H1 (cell line): ENCODE measurements at regions not wholly inside any gene's neighbourhood (a gene's known extent, or its start where the extent isn't known, plus 50 kb on each side); places are given as distances from the start of the nearest gene placed in this dataset.

ENCODE experiments used
- CTCF ChIA-PET: fragments of 300-600 bp; sonication (Branson Sonifier 250); formaldehyde crosslinking; loops from one replicate; lab custom pipeline; 2021; ENCODE audit not compliant: partially characterized antibody; lab: Charles Lee
- POLR2A ChIA-PET: fragments of 300-600 bp; sonication (Branson Sonifier 250); formaldehyde crosslinking; loops from one replicate; lab custom pipeline; 2021; ENCODE audit warnings: inconsistent platforms; ENCODE audit not compliant: partially characterized antibody; lab: Charles Lee
- DNase-seq, 2 experiments: peaks; one replicate each; pipeline versions ENCODE4 v3.0.0 to v3.0.0-alpha.2; 2010 to 2022; ENCODE audit warnings: low spot score in 2 of 2, low read depth in 1 of 2, mixed read lengths in 1 of 2
- FAIRE-seq: peaks from 2 replicates; lab custom pipeline; 2011; peaks lifted over from hg19 to GRCh38; lab: Jason Lieb, UNC
- H2AFZ ChIP-seq: 2 replicates; pipeline ENCODE4 v1.8.1; 2012; ENCODE audit warnings: low read length, inconsistent platforms
- H2AK5ac ChIP-seq: 2 replicates; pipeline ENCODE4 v1.6.1; 2013; ENCODE audit warnings: low read depth, low read length
- H2BK120ac ChIP-seq: replicated peaks from 2 replicates; pipeline ENCODE3; 2013; ENCODE audit warnings: low read depth, low read length, inconsistent platforms
- H2BK12ac ChIP-seq: 2 replicates; pipeline ENCODE4 v1.6.1; 2013; ENCODE audit warnings: low read depth, low read length
- H2BK15ac ChIP-seq: 2 replicates; pipeline ENCODE4 v1.6.1; 2013; ENCODE audit warnings: low read length
- H2BK20ac ChIP-seq: 2 replicates; pipeline ENCODE4 v1.6.1; 2013; ENCODE audit warnings: low read length
- H2BK5ac ChIP-seq: 2 replicates; pipeline ENCODE4 v1.6.1; 2013; ENCODE audit warnings: low read depth, low read length
- H3K14ac ChIP-seq: 2 replicates; pipeline ENCODE4 v1.6.1; 2013; ENCODE audit warnings: inconsistent platforms; ENCODE audit not compliant: insufficient read length
- H3K18ac ChIP-seq: 2 replicates; pipeline ENCODE4 v1.6.1; 2013; ENCODE audit warnings: low read length; ENCODE audit errors: extremely low read depth
- H3K23ac ChIP-seq: 2 replicates; pipeline ENCODE4 v1.6.1; 2013; ENCODE audit warnings: inconsistent platforms; ENCODE audit not compliant: insufficient read length
- H3K23me2 ChIP-seq: 2 replicates; pipeline ENCODE4 v1.6.1; 2013; ENCODE audit warnings: low read depth, low read length
- H3K27ac ChIP-seq: 2 replicates; pipeline ENCODE4 v1.6.1; 2011; ENCODE audit warnings: low read depth, low read length, inconsistent platforms
- H3K27me3 ChIP-seq, 4 experiments: replicated peaks in 1 of 4; 1 replicate in 1 of 4; 2 replicates in 3 of 4; pipeline versions ENCODE4 v1.6.1 to v1.8.1; 2011 to 2013; ENCODE audit warnings: low read length in 3 of 4, mild to moderate bottlenecking in 3 of 4, inconsistent platforms in 2 of 4, mixed read lengths in 2 of 4, moderate library complexity in 1 of 4; ENCODE audit not compliant: control insufficient read depth in 3 of 4, insufficient read depth in 3 of 4; ENCODE audit errors: extremely low read depth in 1 of 4
- H3K36me3 ChIP-seq, 4 experiments: 2 replicates each; pipeline versions ENCODE4 v1.6.1 to v1.8.1; 2011 to 2013; ENCODE audit warnings: mild to moderate bottlenecking in 4 of 4, low read length in 3 of 4, moderate library complexity in 2 of 4, control low read depth in 1 of 4, inconsistent platforms in 1 of 4; ENCODE audit not compliant: insufficient read depth in 4 of 4, control insufficient read depth in 2 of 4
- H3K4ac ChIP-seq: replicated peaks from 2 replicates; pipeline ENCODE3; 2013; ENCODE audit warnings: low read length, low read depth, mixed read lengths, inconsistent platforms; ENCODE audit not compliant: insufficient read length
- H3K4me1 ChIP-seq, 4 experiments: replicated peaks in 1 of 4; 1 replicate in 1 of 4; 2 replicates in 3 of 4; pipeline versions ENCODE4 v1.6.1 to v1.8.1; 2011 to 2013; ENCODE audit warnings: low read length in 3 of 4, inconsistent platforms in 2 of 4, mixed read lengths in 1 of 4; ENCODE audit not compliant: insufficient read depth in 4 of 4, control insufficient read depth in 3 of 4
- H3K4me2 ChIP-seq, 2 experiments: 2 replicates each; pipeline versions ENCODE4 v1.6.1 to v1.8.1; 2011 to 2013; ENCODE audit warnings: low read depth in 2 of 2, low read length in 2 of 2, control low read depth in 1 of 2, inconsistent platforms in 1 of 2, mild to moderate bottlenecking in 1 of 2; ENCODE audit not compliant: insufficient read depth in 1 of 2
- H3K4me3 ChIP-seq, 4 experiments: fragments of 200-600, 300-600 bp in 1 of 4; sonication (generic), shearing (Covaris generic), sonication (Bioruptor Twin) in 1 of 4; 2 replicates each; pipeline versions ENCODE4 v1.5.1 to v1.8.1; 2011 to 2016; ENCODE audit warnings: low read length in 4 of 4, low read depth in 3 of 4, control low read depth in 2 of 4, inconsistent platforms in 2 of 4, mild to moderate bottlenecking in 2 of 4, mixed read lengths in 1 of 4, moderate library complexity in 1 of 4; ENCODE audit not compliant: insufficient read depth in 2 of 4; ENCODE audit errors: extremely low read depth in 1 of 4
- H3K56ac ChIP-seq: replicated peaks from 2 replicates; pipeline ENCODE3; 2013; ENCODE audit warnings: low read depth, mild to moderate bottlenecking, mixed read lengths, low read length, inconsistent platforms; ENCODE audit not compliant: insufficient read length
- H3K79me1 ChIP-seq: 2 replicates; pipeline ENCODE4 v1.6.1; 2013; ENCODE audit warnings: low read depth, low read length, control low read depth
- H3K79me2 ChIP-seq, 2 experiments: 2 replicates each; pipeline versions ENCODE4 v1.6.1 to v1.8.1; 2012 to 2013; ENCODE audit warnings: low read length in 2 of 2, mild to moderate bottlenecking in 2 of 2, inconsistent platforms in 1 of 2; ENCODE audit not compliant: insufficient read depth in 2 of 2, control insufficient read depth in 1 of 2
- H3K9ac ChIP-seq, 4 experiments: replicated peaks in 1 of 4; 1 replicate in 1 of 4; 2 replicates in 3 of 4; pipeline versions ENCODE4 v1.6.1 to v1.8.1; 2011 to 2013; ENCODE audit warnings: low read depth in 3 of 4, low read length in 3 of 4, control low read depth in 2 of 4, mild to moderate bottlenecking in 2 of 4, moderate library complexity in 2 of 4, inconsistent platforms in 1 of 4; ENCODE audit errors: extremely low read depth in 1 of 4
- H3K9me3 ChIP-seq, 2 experiments: 2 replicates each; pipeline versions ENCODE4 v1.6.1 to v1.8.1; 2012 to 2013; ENCODE audit warnings: mild to moderate bottlenecking in 2 of 2, moderate library complexity in 2 of 2, control low read depth in 1 of 2, inconsistent platforms in 1 of 2, low read depth in 1 of 2, low read length in 1 of 2, mixed read lengths in 1 of 2; ENCODE audit not compliant: insufficient read depth in 2 of 2
- H4K20me1 ChIP-seq, 2 experiments: replicated peaks in 1 of 2; 2 replicates each; pipeline versions ENCODE3 to v1.8.1; 2011 to 2013; ENCODE audit warnings: inconsistent platforms in 2 of 2, low read length in 2 of 2, mild to moderate bottlenecking in 1 of 2; ENCODE audit not compliant: insufficient read depth in 2 of 2, control insufficient read depth in 1 of 2
- H4K5ac ChIP-seq: 2 replicates; pipeline ENCODE4 v1.6.1; 2013; ENCODE audit warnings: low read length, low read depth, mixed read lengths, inconsistent platforms; ENCODE audit not compliant: insufficient read length
- H4K8ac ChIP-seq: 2 replicates; pipeline ENCODE4 v1.8.0; 2013; ENCODE audit warnings: mild to moderate bottlenecking, moderate library complexity, low read length, inconsistent platforms; ENCODE audit not compliant: insufficient read depth; ENCODE audit errors: extremely low read depth
- H4K91ac ChIP-seq: replicated peaks from 2 replicates; pipeline ENCODE3; 2013; ENCODE audit warnings: low read length, mixed read lengths, inconsistent platforms; ENCODE audit not compliant: insufficient read length
- BCL11A ChIP-seq, 2 experiments: IDR thresholded peaks; one replicate each; pipeline ENCODE4 v1.6.1; 2011; ENCODE audit warnings: low read depth in 2 of 2, low read length in 2 of 2, mild to moderate bottlenecking in 2 of 2
- BRCA1 ChIP-seq: IDR thresholded peaks from 2 replicates; pipeline ENCODE4 v1.6.1; 2012; ENCODE audit warnings: low read depth, low read length, improper control_type of control experiment
- HDAC6 ChIP-seq: IDR thresholded peaks from one replicate; pipeline ENCODE4 v1.7.1; 2012; ENCODE audit warnings: low read depth, mild to moderate bottlenecking, inconsistent platforms, low read length, moderate library complexity
- NRF1 ChIP-seq: IDR thresholded peaks from 2 replicates; pipeline ENCODE4 v1.6.1; 2011; ENCODE audit warnings: mild to moderate bottlenecking, low read depth, low read length, improper control_type of control experiment
- PHF8 ChIP-seq: fragments of 200-600 bp; sonication (generic); conservative IDR thresholded peaks from 2 replicates; pipeline ENCODE4 v1.7.1; 2012; ENCODE audit warnings: low read depth, mild to moderate bottlenecking, inconsistent platforms, low read length, moderate library complexity
- SAP30 ChIP-seq: fragments of 300-600 bp; sonication (generic); IDR thresholded peaks from 2 replicates; pipeline ENCODE4 v1.7.1; 2012; ENCODE audit warnings: low read length, moderate library complexity, mild to moderate bottlenecking, inconsistent platforms; ENCODE audit not compliant: insufficient read depth, insufficient replicate concordance
- SP1 ChIP-seq: IDR thresholded peaks from 2 replicates; pipeline ENCODE4 v1.6.1; 2011; ENCODE audit warnings: low read depth, low read length
- SP2 ChIP-seq: IDR thresholded peaks from 2 replicates; pipeline ENCODE4 v1.6.1; 2012; ENCODE audit warnings: mild to moderate bottlenecking, low read length, inconsistent platforms
- SP4 ChIP-seq: IDR thresholded peaks from 2 replicates; pipeline ENCODE4 v1.6.1; 2012; ENCODE audit warnings: low read length, inconsistent platforms
- WGBS, 2 experiments: shearing (Covaris generic) in 1 of 2; methylation state at CpG; one replicate each; pipeline versions ENCODE4 v1.1.6 to v1.1.7; 2013 to 2015; ENCODE audit warnings: low lambda C conversion rate in 2 of 2, mixed read lengths in 2 of 2, inconsistent platforms in 1 of 2, low coverage in 1 of 2, missing lambda C conversion rate in 1 of 2; ENCODE audit not compliant: insufficient replicate concordance in 2 of 2, insufficient coverage in 1 of 2, insufficient read length in 1 of 2; ENCODE audit errors: extremely low coverage in 1 of 2, missing lambda C conversion rate in 1 of 2; 5-methylcytosine and 5-hydroxymethylcytosine counted together
- TF ChIP-seq, protein P1 (sequence below): IDR thresholded peaks from 2 replicates; pipeline ENCODE4 v1.6.1; 2011; ENCODE audit warnings: low read depth, mild to moderate bottlenecking, low read length; ENCODE audit not compliant: insufficient read depth

DNA sequence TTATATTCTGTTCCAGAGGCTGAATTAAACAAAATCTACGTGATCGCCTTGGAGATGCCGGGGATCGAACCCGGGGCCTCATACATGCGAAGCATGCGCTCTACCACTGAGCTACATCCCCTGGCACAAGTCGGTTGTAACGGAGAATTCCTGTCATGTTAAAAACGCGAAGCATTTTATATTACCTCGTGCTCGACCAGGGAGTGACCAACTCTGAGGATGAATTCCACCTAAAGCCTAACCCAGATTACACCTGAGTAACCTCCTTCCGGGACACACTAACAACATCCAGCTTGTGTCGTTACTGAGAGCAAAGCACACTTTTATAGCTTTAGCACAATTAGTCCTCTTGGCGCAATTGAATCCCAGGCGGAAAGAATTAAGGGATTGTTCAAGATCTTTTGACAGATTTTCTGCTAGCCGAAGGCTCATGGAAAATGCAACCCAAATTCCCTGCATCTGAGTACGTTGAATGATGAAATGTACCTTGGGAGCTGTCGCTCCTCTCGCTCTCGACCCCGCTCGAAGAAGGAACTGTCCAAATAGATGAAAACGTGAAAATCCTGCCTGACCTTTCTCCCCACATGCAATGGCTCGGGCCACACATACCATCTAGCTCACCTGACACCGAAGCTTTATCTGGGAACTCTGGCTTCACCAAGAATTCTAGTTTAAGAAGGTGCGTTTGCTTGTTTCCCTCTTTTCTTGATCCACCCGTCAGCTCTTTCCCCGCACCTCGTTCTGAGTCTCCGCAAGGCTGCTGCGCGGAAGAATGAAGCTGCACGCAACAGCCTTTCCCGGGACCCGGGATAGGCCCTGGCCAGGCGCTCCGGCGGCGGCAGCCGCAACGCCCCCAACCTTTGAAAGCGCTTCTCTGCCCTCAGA is 148.3 kb downstream of the GPX5 start:
- Histone ChIP-seq H3K23me2 (peaks cover 6% of the 10 kb centered on the region), H3K79me2 (no peaks in the 10 kb centered on the region), H3K9ac (peak overlapping the region in 3 of 4 experiments; percentile 15 to 77 (median 47); a peak in 5 of 7 replicates), H2AK5ac (no peak overlapping the region), H3K18ac (peak overlapping the region; percentile 10), H2BK5ac (0 out of 2 replicates have a peak overlapping the region, but pooled peaks have one; percentile 8), H3K23ac (no peak overlapping the region), H3K36me3 (no peaks in the 10 kb centered on the region), H3K4me2 (peak overlapping the region; percentile 80 to 82), H3K4ac (no peak overlapping the region), H4K91ac (no peak overlapping the region), H2BK12ac (no peak overlapping the region), H3K27me3 (peaks cover 0 to 14% (median 9%) of the 10 kb centered on the region in 4 experiments; a peak in 6 of 7 replicates), H4K20me1 (no peaks in the 10 kb centered on the region), H2BK15ac (no peak overlapping the region), H3K27ac (no peak overlapping the region), H3K56ac (no peak overlapping the region), H2BK120ac (no peak overlapping the region), H4K8ac (no peak overlapping the region), H3K4me1 (no peaks in the 10 kb centered on the region; a peak in 2 of 7 replicates), H4K5ac (no peak overlapping the region), H2BK20ac (no peak overlapping the region), H3K4me3 (peak overlapping the region; percentile 80 to 97 (median 88)), H3K14ac (no peak overlapping the region), H2AFZ (peak overlapping the region; percentile 92), H3K79me1 (no peaks in the 10 kb centered on the region), H3K9me3 (no peaks in the 10 kb centered on the region)
- WGBS, 2 experiments, result 4% methylated on average over 44 of the region's 44 CpGs; no CpG with 5 or more reads in 1 of the 2 experiments
- CTCF ChIA-PET, result interaction anchor here (0.7 to 1.3 kb wide), 5 partner anchors 13 to 132 kb away, joined by 3 to 4 read pairs (median 3); no protein-coding TSS in a partner anchor
- DNase-seq, result peak; percentile 47 to 91
- FAIRE-seq, result peak; percentile 92
- POLR2A ChIA-PET, result interaction anchor here (0.8 to 0.9 kb wide), 2 partner anchors 22 to 87 kb away, joined by 3 read pairs; no protein-coding TSS in a partner anchor
- 0 out of 2 replicates have a peak, but pooled peaks have one; percentile 42 for TF ChIP-seq SP1
- no peak for TF ChIP-seq BRCA1
- TF ChIP-seq, protein P1, sequence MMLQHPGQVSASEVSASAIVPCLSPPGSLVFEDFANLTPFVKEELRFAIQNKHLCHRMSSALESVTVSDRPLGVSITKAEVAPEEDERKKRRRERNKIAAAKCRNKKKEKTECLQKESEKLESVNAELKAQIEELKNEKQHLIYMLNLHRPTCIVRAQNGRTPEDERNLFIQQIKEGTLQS, result no peak
- TF ChIP-seq SP2, result no peak
- peak; percentile 27; the same call in 1 of the 2 replicates for TF ChIP-seq NRF1
- TF ChIP-seq HDAC6, result peak; percentile 48
- TF ChIP-seq SAP30, result peak; percentile 74
- TF ChIP-seq PHF8, result no peak; the same call in 1 of the 2 replicates
- TF ChIP-seq BCL11A (IDR thresholded peaks at IDR 0.05; ENCODE audit: low read depth in 2 of 2, low read length in 2 of 2), result no peak
- TF ChIP-seq SP4, result 0 out of 2 replicates have a peak, but pooled peaks have one; percentile 55
